Ureter (tissue), 1 donor: ENCODE measurements at regions not wholly inside any gene's neighbourhood (a gene's known extent, or its start where the extent isn't known, plus 50 kb on each side); places are given as distances from the start of the nearest gene placed in this dataset.

Experiments
- DNase-seq: peaks from one replicate; pipeline ENCODE4 v3.0.0-alpha.2; 2020; ENCODE audit warnings: low spot score
- donor health status: DM: yes; HTN: yes; CAD: no.

DNA sequence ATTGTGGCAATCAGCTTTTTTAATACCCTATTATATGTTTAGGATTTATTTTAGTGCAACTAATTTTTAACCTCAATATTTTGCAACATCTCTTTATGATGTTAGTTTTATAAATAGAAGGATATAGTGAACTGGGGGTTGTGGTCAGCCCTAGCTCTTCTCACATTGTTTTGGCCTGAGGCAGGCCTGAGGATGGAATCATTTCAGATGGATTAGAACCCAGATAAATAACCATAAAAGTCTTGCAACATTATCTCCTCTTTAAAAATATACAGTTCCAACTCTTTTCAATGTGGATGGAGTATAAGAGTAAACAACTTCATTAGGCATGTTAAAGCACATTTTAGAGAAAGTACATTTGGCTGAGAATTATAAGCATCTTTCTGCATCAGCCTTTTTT is 522.7 kb downstream of the NR2F1-AS1 start:
- DNase-seq = no peak

DNA sequence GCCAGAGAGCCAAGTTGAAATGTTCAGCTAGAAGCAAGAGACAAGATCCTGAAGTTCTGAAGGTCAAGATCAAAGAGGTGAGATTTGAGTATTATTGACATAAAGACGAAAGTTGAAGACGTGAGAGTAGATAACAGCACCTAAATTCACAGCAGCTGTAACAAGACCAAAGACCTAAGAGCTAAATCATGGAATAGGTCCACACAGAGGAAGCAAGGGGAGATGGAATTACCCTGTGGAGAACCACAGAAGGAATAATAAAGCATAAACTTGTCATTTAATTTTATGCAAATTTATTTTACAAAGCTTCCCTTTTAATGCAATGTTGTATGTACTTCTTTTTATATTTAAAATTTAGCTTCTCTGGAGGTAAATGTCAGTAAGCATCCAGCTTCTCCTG is 523.7 kb downstream of the NR2F1-AS1 start:
- DNase-seq = no peak

DNA sequence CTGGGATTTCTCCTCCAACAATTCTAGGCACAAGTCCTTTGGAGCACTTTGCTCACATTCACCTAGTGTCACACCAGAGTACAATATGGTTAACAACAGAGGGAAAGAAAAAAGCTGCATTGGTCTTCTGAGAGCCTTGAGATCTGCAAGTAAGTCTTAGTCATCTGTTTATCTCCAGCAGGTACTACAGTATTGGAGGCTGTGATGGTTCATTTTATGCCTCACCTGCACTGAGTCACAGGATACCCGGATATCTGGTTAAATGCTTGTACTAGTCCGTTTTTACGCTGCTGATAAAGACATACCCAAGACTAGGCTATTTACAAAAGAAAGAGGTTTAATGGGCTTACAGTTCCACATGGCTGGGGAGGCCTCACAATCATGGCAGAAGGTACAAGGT is 525.0 kb downstream of the NR2F1-AS1 start:
- DNase-seq = no peak

DNA sequence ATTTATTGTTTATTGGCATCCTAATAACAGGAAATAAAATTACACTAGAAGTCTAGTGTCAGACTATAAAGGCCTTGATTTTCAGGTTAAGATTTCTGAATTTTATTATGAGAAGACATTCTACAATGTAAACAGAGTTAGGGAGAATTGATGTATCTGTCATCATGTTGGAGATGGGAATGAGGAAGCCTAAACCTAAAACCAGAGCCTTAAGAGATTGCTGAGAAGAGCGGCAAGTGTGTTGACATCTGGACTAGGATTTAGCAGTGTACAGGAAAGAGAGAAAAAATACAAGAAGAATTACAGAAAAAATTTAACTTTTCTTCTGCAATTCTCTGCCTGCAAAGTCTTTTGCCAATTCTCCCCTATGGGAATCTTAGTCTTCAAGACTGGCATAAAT is 525.5 kb downstream of the NR2F1-AS1 start:
- DNase-seq = no peak

DNA sequence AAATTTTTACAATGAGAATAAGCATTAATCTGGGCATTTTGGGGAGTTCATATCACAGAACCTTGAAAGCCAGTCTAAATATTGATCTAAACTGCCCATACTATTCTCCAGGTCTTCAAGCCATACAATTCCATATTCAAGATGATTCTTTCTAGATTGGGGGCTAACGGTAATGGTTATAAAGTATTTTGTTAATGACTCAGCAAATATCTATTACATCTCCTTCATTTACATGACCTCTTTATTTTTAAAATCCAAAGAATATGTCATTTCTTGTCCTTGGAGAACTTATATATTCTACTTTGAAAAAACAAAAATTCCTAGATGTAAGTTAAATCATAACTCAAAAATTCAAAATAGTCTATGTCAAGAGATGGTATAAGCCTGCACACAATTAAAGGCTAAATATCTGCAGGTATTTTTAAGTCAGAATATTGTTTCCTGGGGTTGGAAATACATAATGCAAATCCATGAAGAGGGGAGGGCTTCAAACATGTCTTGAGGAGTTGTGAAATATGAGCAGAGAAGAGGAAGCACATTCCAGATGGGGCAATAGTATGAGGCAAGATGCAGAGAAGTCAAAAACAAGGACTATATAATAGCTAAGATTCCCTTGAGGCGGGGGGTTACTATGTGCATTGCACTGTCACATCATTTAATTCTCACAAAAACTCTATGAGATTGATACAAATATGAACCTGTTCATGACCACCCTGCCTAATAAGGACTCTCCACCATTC is 526.4 kb downstream of the NR2F1-AS1 start:
- DNase-seq = no peak

DNA sequence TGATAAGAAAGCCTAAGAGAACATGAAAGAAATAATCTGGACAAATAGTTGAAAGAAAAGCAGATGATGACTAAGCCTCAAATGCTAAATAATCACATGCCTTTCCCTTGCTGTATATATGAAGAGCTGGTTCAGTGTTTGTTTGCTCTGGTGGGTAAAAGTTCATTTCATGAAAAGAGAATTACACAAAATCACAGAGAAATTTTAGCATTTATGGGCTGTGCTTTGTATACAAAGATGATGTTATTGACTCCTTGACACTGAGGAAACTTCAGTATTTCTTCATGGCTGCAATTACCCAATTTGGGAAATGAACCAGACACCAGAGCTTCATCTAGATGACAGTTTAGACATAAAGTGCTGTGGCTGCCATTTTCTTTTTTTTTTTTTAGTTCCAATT is 527.2 kb downstream of the NR2F1-AS1 start:
- no peak for DNase-seq

DNA sequence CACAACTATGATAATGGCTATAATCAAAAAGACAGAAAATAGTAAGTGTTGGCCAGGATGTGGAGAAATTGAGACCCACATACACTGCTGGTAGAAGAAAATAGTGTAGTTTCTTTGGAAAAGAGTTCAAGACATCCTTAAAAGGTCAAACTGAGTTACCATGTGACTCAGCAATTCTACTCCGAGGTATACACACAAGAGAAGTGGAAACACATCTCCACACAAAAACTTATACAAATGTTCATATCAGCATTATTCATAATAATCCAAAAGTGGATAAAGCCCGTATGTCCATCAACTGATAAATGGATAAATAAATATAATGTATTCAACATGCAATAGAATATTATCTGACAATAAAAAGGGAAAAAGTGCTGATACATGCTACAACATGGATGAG is 532.2 kb downstream of the NR2F1-AS1 start:
- no peak for DNase-seq

DNA sequence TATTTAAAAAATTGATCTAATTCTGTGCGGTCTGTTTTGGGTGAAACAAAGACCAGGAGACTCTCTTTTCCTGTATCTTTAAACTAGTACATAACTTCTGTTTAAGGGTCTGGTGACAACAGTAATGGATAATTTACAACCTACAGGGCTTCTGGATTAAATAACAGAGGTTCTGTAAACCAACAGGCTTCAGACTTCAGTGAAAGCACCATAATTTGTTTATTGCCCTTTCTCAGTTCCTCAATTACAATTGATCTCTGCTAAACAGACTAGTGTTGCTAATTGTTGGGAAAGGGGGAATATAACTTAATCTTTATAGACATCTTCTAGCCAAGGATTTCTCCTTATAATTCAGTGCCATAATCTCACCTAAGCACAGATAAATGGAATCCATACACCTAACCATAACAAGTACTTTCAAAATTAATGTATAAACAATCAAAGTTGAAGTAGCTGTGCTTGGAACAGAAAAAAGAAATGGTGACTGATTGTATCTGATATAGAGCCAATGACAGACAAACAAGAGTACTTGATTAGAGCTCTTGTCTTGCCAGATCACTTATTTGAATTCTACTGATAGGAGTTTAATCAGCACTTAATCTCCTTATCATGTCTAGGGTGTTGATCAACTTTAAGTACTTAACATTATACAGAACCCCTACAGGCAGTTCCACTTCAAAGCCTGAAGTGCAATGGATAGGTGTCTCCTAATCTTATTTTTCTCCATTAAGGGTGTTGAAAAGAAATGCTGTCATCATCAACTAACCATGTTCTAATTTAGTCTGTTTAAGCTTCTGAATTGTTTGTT is 536.0 kb downstream of the NR2F1-AS1 start:
- DNase-seq = no peak

DNA sequence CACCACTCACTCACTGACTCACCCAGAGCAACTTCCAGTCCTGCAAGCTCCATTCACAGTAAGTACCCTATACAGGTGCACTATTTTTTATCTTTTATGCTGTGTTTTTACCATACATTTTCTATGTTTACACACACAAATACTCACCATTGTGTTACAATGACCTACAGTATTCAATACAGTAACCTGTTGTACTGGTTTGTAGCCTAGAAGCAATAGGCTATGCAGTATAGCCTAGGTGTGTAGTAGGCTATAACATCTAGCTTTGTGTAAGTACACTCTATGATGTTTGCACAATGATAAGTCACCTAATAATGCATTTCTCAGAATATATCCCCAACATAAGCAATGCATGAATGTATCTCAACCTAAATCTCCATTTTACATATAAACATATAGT is 541.1 kb downstream of the NR2F1-AS1 start:
- no peak for DNase-seq

DNA sequence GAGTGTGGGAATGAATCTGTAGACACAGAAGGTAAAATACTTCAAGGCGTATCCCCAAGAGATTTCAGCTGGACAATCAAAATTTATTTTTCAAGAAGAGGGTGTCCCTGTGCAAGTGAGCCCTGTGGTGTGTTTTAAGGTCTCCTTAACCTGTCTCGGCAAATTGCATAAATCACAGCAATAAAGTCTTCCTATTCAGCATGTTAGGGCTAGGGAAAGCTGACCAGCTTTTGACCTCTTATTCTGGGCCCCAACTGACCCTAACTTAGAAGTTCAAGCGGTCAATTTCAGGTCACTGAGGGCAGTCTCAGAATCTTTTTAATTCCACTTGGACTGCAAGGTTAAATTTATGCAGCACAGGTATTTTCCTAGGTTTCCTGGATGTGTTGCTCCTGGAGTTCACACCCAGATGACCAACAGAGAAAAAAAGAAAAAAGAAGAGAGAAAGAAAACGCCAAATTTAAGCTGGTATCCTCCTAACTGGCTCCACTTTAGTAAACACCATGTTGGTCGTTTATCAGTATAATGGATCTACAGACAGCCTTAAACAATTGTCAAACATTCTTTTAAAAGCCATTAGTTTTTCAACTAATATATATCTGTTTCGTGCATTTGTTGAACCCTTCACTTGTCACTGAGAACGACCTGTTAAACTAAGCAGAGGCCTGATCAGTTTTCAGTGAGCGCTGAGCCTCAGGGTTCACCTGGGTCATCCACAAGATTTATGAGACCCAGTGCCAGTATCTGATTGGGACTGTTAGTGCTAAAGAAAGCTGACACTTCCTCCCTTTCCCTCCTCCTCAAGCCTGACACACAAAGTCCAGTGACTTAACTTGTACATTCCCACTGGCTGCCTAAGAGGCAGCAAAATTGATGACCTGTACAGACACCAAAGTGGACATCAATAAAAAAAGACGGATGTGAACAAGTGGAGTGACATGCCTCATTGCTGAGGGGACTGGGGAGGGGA is 546.1 kb downstream of the NR2F1-AS1 start:
- no peak for DNase-seq

DNA sequence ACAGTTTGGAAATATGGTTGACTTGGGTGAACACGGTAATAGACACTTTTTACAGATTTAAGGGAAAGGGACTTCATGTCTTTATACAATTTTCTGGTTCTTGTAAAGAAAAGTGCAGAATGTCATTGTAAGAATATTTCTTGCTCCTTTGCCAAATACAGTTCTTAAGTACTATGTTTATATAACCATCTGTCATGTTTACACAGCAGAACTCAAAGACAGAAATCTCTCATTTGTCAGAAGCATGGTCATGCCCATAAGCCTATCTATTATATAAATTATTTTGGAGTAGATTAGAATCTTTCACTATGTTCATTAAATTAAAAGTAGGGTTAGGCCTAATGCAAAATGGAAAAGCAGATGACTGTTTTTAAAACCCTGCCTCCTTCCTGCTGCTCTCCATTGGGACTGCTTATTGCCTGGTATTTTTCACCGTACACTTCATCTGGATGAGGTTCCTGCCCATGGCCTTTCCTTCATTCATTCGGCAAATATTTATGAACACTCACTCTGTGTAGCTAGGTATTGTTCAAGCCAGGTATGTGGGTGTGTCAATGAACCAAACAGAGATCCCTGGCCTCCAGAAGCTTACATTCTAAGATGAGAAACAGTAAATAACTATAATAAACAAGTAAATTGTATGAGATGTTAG is 558.1 kb downstream of the NR2F1-AS1 start:
- no peak for DNase-seq

DNA sequence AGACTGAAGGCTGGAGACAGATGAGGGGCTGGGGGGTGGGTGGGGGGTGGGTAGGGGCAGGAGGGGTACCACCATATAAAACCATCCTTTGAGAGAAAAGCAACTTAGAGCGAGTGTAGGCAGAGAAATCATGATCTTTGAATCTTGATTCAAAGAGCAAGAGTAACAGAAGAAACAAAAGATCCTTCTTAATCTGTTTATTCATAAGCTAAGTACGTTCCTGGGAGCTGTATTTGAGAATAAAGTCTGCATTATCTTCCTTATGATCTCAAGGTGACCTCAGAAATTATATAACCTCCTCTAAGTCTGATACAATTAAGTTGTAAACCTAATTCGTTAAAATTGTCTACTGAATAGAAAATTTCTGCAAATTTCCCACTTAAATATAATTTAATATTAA is 558.8 kb downstream of the NR2F1-AS1 start:
- no peak for DNase-seq

DNA sequence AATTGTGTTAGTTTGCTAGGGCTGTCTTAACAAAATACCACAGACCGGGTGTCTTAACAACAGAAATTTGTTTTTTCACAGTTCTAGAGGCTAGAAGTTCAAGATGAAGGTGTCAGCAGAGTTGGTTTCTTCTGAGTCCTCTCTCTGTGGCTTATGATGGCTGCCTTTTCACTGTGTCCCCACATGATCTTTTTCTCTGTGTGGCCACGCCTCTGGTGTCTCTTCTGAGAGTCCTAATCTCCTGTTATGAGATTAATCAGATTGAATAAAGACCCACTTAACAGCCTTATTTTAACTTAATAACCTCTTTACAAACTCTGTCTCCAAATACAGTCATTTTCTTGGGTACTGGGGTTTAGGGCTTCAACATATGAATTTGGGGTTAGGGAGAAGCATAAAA is 561.1 kb downstream of the NR2F1-AS1 start:
- DNase-seq = no peak

DNA sequence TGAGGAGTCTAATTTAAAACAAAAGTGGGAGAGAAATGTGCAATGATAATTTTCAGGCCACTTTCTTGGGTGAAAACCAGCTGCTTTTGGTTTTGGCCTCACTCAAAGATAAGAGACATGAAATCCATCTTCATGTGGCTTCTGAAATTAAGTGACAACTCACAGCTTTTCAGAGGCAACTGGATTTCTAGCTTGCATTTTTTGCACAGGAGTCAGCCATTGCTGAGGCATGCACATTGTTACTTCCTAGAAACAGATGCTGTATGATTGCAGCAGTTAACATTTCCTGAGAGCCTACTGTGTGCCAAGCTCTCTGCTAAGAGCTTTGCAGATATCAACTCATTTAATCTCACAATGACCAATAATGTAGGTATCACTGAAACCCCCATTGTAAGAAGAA is 562.6 kb downstream of the NR2F1-AS1 start:
- no peak for DNase-seq

DNA sequence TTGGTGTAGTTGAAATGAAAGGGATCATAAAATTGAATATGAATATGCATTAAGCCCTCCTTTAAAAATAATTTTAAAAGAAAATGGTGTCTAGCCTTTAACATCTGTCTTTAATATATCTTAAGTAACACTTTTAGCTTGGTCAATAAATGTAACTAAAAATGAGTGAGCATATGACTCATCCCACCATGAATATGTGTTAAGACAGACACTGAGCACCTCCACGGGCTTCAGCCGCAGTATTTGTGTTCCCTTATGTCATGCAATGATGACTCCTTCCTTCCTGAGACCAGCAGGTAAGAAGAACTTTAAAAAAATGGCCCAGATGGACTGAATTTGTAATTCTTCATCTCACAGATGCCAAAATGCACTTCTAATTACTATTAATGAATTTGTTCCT is 563.2 kb downstream of the NR2F1-AS1 start:
- DNase-seq = no peak

DNA sequence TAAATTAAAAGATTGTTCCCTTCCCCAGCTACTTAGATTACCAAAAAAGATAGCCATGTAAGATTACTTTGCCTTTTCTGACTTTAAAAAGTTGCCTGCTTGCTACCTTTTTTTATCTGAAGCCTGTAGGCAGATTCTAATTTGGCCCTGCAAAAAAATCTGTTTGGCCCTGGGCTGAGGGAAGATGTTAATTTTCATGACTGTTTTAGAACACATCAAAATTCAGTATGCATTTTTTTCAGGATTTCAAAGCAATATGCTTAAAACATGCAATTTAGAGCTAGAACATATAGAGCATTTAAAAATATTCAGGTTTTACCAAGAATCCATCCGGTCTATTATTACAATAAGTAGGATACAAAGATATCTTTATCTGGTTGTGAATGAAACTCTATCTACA is 563.6 kb downstream of the NR2F1-AS1 start:
- no peak for DNase-seq

DNA sequence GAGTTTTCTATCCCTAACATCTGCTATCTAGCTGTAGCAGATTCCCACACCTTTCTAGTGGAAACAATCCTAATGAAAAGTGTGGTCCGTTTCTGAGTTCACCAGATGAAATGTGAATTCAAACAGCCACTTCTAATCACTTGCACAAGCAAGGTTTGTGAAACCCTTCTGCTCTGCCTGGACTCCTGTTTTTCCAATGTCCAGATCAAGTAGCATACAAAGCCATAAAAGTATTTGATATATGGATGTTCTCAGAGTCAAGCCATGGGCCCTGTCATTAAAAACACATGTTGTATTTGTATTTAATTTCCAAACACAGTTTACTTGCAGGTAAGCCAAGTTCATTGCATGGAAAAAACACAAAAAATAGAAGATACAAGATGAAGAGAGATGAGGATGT is 570.4 kb downstream of the NR2F1-AS1 start:
- no peak for DNase-seq

DNA sequence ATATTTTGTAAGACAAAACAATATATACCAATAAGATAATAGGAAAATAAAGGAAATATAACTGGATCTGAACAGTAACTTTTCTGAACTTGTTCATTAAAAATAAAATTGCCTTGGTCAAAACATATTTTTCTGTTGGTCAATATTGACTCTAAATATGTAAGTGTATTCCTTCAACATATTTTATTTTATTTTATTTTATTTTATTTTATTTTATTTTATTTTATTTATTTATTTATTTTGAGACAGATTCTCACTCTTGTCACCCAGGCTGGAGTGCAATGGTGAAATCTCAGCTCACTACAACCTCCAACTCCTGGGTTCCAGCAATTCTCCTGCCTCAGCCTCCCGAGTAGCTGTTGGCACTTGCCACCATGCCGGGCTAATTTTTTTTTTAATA is 571.0 kb downstream of the NR2F1-AS1 start:
- DNase-seq = no peak

DNA sequence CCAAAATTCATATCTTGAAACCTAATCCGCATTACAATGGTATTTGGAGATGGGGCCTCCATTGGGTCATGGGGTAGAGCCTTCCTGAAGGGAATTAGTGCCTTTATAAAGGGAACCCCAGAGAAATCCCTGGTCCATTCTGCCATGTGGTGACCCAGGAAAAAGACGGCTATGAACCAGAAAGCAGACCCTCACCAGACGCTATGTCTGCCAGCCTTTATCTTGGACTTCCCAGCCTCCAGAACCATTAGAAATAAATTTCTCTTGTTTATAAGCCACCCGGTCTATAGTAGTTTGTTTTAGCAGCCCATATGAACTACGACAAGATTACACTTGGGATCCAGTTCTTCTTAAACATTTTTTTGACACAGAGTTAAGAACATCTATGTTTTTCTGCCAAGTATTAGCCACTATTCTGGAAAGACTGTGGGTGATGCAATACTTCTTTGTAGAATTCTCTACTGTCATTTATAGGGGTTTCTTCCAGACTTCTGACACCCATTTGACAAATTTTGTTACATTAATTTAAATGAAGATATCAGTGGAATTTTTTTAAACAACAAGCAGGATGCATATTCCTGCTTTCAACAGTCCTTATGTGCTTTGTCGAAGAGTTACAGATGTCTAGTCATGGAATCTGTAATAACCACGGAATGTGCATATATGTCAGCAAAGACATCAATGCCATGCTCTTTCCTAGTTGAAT is 572.4 kb downstream of the NR2F1-AS1 start:
- no peak for DNase-seq

DNA sequence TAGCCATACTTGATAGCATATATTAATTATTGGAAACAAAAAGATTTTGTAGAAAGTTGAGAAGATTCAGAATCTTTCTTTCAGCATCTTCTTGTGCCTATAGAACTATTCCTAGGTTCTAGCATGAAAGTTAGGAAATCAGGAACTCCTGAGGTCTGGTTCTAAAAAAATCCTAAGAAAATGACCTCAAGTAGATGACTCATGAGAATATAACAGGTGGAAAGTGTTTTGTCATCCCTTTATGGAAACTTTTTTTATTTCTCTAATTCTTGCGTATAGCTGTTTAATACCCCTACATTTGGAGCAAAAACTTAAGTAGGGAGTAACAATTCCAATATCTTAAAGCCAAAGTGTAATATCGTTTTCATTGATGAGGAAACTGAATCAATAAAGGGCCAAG is 574.1 kb downstream of the NR2F1-AS1 start:
- DNase-seq = no peak

DNA sequence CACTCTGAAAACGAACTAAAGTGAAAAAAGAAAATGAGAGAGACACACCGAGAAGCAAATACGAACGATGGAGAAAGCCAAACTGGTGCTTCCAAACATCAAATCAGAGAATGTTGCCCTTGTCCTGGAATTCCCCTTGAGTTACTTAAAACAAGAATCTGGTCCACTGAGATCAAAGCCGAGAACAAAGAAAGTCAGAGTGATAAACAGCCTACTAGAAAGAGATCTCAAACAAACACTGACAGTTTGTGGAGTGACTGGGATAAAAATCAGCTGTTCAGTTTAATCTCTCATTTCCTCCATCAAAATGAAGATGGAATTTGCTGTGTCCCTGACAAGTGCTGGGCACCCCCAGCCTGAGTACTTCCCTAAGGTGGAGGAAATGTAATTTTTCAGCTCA is 582.6 kb downstream of the NR2F1-AS1 start:
- no peak for DNase-seq
